Glutamatergic neuron (in vitro differentiated cells): ENCODE measurements at regions not wholly inside any gene's neighbourhood (a gene's known extent, or its start where the extent isn't known, plus 50 kb on each side); places are given as distances from the start of the nearest gene placed in this dataset.

Experiments used
- DNase-seq: peaks from one replicate; pipeline ENCODE4 v3.0.0; 2022
- H3K27ac Mint-ChIP-seq: one replicate; pipeline ENCODE4 v1.8.0; 2020; ENCODE audit warnings: mild to moderate bottlenecking, mixed read lengths, inconsistent platforms; ENCODE audit not compliant: unreplicated experiment
- H3K27me3 Mint-ChIP-seq: one replicate; pipeline ENCODE4 v1.8.0; 2020; ENCODE audit warnings: mild to moderate bottlenecking, moderate library complexity, mixed read lengths, inconsistent platforms; ENCODE audit not compliant: unreplicated experiment
- H3K36me3 Mint-ChIP-seq: one replicate; pipeline ENCODE4 v1.8.0; 2020; ENCODE audit warnings: mild to moderate bottlenecking, mixed read lengths, inconsistent platforms; ENCODE audit not compliant: unreplicated experiment
- H3K4me1 Mint-ChIP-seq: one replicate; pipeline ENCODE4 v1.8.0; 2020; ENCODE audit warnings: mild to moderate bottlenecking, low read depth, mixed read lengths, inconsistent platforms; ENCODE audit not compliant: unreplicated experiment
- H3K4me3 Mint-ChIP-seq: one replicate; pipeline ENCODE4 v1.8.0; 2020; ENCODE audit warnings: mild to moderate bottlenecking, mixed read lengths, inconsistent platforms; ENCODE audit not compliant: unreplicated experiment
- H3K9me3 Mint-ChIP-seq: one replicate; pipeline ENCODE4 v1.8.0; 2020; ENCODE audit warnings: mild to moderate bottlenecking, moderate library complexity, mixed read lengths, inconsistent platforms; ENCODE audit not compliant: unreplicated experiment
- CTCF ChIP-seq: fragments of 200-600 bp; sonication (generic); IDR thresholded peaks from one replicate; pipeline ENCODE4 v1.5.0; 2021; ENCODE audit not compliant: partially characterized antibody, unreplicated experiment

GRCh38 chr6:129929433-129929832, 68.3 kb upstream of the TMEM244 start:
- Mint-ChIP-seq H3K4me1 (peaks cover 7% of the 10 kb centered on the region), H3K27ac (peak overlapping the region; percentile 40), H3K9me3 (peaks cover 3% of the 10 kb centered on the region), H3K27me3 (no peaks in the 10 kb centered on the region), H3K36me3 (no peaks in the 10 kb centered on the region), H3K4me3 (no peak overlapping the region)
- no peak for TF ChIP-seq CTCF
- no peak for DNase-seq

- peaks cover 3% of the 10 kb centered on the region for H3K9me3 Mint-ChIP-seq
- H3K4me1 Mint-ChIP-seq = no peaks in the 10 kb centered on the region
- H3K27ac Mint-ChIP-seq = no peak overlapping the region
- H3K4me3 Mint-ChIP-seq = no peak overlapping the region
- no peak for DNase-seq
- no peaks in the 10 kb centered on the region for H3K36me3 Mint-ChIP-seq
- TF ChIP-seq CTCF = no peak
- no peaks in the 10 kb centered on the region for H3K27me3 Mint-ChIP-seq
Measured at GRCh38 chr6:129923530-129924250, 62.6 kb upstream of the TMEM244 start.

- no peak for TF ChIP-seq CTCF
- H3K9me3 Mint-ChIP-seq = no peaks in the 10 kb centered on the region
- H3K27me3 Mint-ChIP-seq = no peaks in the 10 kb centered on the region
- no peak for DNase-seq
- no peak overlapping the region for H3K27ac Mint-ChIP-seq
- H3K4me1 Mint-ChIP-seq = no peaks in the 10 kb centered on the region
- H3K36me3 Mint-ChIP-seq = no peaks in the 10 kb centered on the region
- no peak overlapping the region for H3K4me3 Mint-ChIP-seq
Measured at GRCh38 chr6:129921169-129921817, 60.2 kb upstream of the TMEM244 start.

- Mint-ChIP-seq H3K27ac (no peak overlapping the region), H3K9me3 (no peaks in the 10 kb centered on the region)
- no peak for TF ChIP-seq CTCF
Measured at GRCh38 chr6:129920103-129920798, 59.1 kb upstream of the TMEM244 start.

GRCh38 chr6:129911732-129912131, 50.6 kb upstream of the TMEM244 start:
- H3K36me3 Mint-ChIP-seq = no peaks in the 10 kb centered on the region
- no peaks in the 10 kb centered on the region for H3K9me3 Mint-ChIP-seq
- no peak for TF ChIP-seq CTCF
- no peak for DNase-seq
- H3K27me3 Mint-ChIP-seq = peaks cover 2% of the 10 kb centered on the region
- H3K4me3 Mint-ChIP-seq = no peak overlapping the region
- no peaks in the 10 kb centered on the region for H3K4me1 Mint-ChIP-seq
- no peak overlapping the region for H3K27ac Mint-ChIP-seq

More at GRCh38 chr6:129920103-129920798, 59.1 kb upstream of the TMEM244 start:
- DNase-seq = no peak
- no peaks in the 10 kb centered on the region for H3K4me1 Mint-ChIP-seq
- no peaks in the 10 kb centered on the region for H3K27me3 Mint-ChIP-seq
- no peak overlapping the region for H3K4me3 Mint-ChIP-seq
- H3K36me3 Mint-ChIP-seq = no peaks in the 10 kb centered on the region
